C4-2B (cell line): ENCODE measurements at regions not wholly inside any gene's neighbourhood (a gene's known extent, or its start where the extent isn't known, plus 50 kb on each side); places are given as distances from the start of the nearest gene placed in this dataset.
A peak's percentile ranks its signal among the peaks of the same experiment; 100 is the strongest.

ENCODE experiments used
- H3K27ac ChIP-seq: fragments of 450-650 bp; 2 replicates; pipeline ENCODE4 v1.5.1; 2017
- ZFX ChIP-seq: fragments of 450-650 bp; IDR thresholded peaks from 2 replicates; pipeline ENCODE4 v1.6.1; 2017
- TF ChIP-seq, protein P1 (sequence below): fragments of 450-650 bp; conservative IDR thresholded peaks from 2 replicates; pipeline ENCODE4 v1.5.1; 2017; ENCODE audit warnings: mild to moderate bottlenecking

GRCh38 chr18:27602092-27602491, 417.0 kb upstream of the CHST9 start:
- H3K27ac ChIP-seq, result no peak overlapping the region
- TF ChIP-seq, protein P1, sequence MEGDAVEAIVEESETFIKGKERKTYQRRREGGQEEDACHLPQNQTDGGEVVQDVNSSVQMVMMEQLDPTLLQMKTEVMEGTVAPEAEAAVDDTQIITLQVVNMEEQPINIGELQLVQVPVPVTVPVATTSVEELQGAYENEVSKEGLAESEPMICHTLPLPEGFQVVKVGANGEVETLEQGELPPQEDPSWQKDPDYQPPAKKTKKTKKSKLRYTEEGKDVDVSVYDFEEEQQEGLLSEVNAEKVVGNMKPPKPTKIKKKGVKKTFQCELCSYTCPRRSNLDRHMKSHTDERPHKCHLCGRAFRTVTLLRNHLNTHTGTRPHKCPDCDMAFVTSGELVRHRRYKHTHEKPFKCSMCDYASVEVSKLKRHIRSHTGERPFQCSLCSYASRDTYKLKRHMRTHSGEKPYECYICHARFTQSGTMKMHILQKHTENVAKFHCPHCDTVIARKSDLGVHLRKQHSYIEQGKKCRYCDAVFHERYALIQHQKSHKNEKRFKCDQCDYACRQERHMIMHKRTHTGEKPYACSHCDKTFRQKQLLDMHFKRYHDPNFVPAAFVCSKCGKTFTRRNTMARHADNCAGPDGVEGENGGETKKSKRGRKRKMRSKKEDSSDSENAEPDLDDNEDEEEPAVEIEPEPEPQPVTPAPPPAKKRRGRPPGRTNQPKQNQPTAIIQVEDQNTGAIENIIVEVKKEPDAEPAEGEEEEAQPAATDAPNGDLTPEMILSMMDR, result no peak
- no peak for TF ChIP-seq ZFX

DNA sequence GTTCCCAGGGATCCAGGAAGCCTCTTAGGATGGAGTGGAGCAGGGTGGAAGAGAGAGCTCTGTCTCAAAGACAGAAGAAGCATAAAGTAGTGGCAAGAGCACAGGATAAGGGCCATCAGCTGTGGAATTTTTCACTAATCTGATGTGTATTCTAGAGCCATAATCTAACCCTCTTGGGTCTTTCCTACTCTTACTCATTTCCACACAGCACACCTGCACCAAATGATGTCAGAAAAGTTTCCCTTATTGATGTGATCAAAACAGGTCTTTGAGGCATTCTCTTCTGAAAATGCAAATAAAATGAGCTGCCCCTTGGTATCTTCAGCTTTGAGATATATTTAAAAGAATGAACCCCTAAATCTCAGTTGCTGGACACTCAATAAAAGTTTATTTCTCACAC, 415.1 kb upstream of the CHST9 start:
- H3K27ac ChIP-seq, result no peak overlapping the region
- TF ChIP-seq ZFX, result no peak

GRCh38 chr18:27599202-27599829, 414.2 kb upstream of the CHST9 start:
- no peak overlapping the region for H3K27ac ChIP-seq
- TF ChIP-seq ZFX, result no peak
- TF ChIP-seq, protein P1, result peak; percentile 89

DNA sequence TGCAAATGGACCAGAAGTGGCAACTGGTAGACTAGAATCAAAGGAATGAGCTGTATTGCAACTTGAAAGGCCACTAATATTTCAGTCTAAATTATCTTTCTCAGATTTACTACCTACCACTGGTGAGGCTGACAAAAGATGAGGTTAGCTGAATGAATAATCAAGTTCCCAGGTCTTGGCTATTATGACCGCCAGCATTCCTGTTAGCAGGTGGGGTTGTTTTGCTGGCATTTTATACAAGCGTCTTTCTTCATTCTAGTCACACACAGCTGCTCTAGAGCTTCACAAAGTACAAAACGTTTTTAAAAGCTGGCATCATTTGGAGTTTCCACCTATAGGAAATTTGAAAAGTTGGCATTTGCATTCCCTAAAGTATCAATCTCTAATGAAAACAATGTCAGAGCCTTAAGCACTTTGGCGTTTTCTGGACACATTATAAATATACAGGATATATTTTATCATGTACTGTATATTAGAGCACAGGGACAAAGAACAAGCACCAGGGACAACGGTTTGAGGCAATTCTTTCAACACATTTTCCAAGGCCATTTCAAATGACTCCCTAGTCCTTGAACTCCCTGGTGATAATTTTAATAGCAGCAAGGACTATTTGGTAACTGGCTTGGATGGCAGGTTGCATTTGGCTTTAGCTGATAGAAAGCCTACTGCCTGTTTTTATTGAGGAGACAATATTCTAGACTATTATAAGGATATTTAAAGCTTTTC, 410.2 kb upstream of the CHST9 start:
- TF ChIP-seq, protein P1, result no peak
- no peak for TF ChIP-seq ZFX

GRCh38 chr18:27585602-27586173, 400.6 kb upstream of the CHST9 start:
- TF ChIP-seq ZFX, result no peak
- TF ChIP-seq, protein P1, result no peak

More for the DNA sequence above, 410.2 kb upstream of the CHST9 start:
- H3K27ac ChIP-seq, result no peak overlapping the region

GRCh38 chr18:27583466-27583865, 398.4 kb upstream of the CHST9 start:
- TF ChIP-seq, protein P1, result no peak
- no peak for TF ChIP-seq ZFX
- H3K27ac ChIP-seq, result no peak overlapping the region

More at GRCh38 chr18:27585602-27586173, 400.6 kb upstream of the CHST9 start:
- H3K27ac ChIP-seq, result no peak overlapping the region

DNA sequence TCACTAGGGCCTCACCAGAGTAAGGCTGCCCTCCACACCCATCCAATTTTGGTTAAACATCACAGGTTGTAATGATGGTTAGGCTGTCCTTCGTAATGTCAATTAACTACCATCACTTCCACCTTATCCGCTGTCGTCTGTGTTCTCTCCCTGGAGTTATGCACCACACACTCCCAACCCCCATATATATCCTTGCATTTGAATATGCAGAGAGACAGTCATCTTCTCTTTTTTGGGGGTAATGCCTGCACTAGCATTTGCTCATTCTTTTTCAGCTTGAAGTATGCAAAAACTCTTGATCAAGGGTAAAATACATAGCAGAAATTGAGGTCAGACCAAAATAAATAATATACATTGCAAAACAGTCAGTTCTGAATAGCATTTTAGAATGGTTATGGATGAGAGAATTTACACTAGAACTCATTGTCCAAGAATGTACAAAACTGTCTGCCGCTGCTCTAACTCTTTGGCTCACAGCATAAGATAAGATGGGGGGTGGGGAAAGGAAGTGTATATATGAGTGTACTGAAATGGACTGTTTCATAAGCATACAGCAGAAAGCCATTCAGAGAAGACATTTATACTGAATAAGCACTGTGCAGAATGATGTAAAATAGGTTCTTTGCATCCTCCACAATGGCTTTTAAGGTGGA, 397.8 kb upstream of the CHST9 start:
- TF ChIP-seq, protein P1, result no peak
- no peak for TF ChIP-seq ZFX
- H3K27ac ChIP-seq, result no peak overlapping the region
